ENCODE measurements at regions not wholly inside any gene's neighbourhood (a gene's known extent, or its start where the extent isn't known, plus 50 kb on each side); places are given as distances from the start of the nearest gene placed in this dataset.

DNA sequence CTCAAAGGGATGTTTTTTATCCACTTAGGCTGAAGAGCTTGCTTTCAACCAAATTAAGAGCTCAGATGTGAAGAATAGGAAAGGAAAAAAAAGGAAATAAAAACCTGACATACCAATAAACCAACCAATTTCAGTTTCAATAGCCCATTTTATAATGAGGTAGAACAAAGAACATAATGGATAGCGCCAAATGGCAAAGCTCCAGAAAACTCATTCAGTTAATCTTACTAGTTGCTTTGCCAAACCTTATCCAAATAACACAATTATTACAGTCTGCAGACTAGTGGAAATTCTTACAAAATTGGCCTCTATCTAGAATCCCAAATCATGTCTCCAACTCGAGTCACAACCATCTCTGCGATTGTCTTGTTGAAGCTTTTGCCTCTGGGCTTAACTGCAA lies 337.0 kb downstream of the CRPPA start:
- no peak for DNase-seq

DNA sequence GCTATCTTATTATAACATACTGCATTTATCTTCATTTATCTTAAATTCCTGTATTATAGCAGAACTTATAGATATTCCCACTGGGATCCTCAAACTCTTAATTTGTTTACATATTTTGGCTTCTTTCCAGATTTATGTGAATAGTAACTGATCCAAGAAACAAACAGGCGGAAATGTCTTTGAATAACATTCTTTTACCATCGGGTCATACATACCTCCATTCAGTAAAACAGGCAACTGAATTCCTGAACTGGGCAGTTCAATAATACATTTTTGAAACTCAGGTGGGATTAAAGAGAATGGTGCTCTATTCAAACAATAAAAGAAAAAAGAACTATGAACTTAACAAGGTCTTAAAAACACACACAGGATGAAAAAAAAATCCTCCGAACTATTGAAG lies 337.4 kb downstream of the CRPPA start:
- DNase-seq = no peak

DNA sequence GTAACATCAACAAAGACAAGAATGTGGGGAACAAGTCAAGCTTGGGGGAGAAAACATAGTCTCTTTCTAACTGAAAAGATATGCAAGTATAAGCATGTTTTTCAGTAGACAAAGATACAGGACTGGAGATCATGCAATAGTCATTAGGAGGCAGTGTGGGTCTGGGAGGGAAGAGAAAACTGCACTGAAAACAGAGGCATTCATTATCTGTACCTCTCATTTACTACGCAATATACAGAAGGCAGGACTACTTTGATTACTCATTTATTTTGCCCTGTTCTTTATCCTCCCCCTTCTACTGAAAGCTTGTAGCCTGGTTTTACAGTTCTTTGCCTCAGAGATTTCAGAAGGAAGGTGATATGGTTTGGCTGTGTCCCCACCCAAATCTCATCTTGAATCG lies 341.2 kb downstream of the CRPPA start:
- no peak for DNase-seq

DNA sequence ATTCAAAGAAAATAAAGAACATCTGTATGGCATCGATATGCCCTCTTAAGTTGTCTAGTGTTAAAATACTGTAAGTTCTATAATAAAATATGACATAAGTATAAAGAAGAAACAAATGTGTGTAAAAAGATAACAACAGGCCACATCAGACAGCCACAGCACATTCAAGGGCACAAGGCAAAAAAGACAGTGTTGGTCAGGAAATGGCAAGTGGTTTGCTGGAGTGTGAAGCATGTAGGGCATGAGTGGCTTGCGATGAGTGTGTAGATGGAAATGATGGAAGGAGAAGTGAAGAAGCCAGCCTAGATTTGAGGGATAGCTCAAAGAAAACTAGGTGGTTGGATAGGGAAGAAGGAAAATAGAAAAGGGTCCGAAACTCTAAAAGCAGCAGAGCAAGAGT lies 341.6 kb downstream of the CRPPA start:
- DNase-seq = no peak

DNA sequence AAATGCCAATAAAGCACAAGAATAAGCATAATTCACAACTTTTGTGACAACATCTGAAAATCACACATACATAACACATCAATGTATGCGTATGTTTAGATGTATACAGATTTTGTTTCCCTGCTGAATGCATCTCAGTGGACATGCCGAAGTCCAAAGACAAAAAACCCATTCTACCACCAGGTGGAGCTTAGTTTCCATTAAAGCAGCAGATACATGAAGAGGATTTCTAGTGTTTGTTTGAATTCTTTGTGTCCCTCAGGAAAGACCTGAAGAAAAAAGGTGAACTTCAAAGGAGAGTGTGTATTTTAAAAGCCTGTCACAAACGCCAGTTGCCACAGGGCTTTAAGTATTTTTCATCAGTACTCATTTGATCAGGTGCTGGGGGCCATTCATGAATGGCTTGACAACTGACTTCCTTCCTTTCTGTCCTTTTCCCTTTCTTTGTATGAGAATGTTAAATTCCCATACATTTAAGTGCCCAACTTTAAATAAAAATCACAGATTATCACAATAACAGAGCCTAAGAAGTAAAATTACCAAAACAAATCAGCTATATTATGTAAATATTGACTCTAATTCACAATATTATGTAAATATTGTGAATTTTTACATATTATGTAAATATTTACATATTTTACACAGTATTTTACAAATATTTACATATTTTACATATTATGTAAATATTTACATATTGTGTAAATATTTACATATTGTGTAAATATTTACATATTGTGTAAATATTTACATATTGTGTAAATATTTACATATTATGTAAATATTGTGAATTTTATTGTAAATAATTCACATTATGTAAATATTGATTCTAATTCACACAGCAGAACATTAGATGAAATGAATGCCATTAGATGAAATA lies 343.0 kb downstream of the CRPPA start:
- DNase-seq = peak; percentile 52

DNA sequence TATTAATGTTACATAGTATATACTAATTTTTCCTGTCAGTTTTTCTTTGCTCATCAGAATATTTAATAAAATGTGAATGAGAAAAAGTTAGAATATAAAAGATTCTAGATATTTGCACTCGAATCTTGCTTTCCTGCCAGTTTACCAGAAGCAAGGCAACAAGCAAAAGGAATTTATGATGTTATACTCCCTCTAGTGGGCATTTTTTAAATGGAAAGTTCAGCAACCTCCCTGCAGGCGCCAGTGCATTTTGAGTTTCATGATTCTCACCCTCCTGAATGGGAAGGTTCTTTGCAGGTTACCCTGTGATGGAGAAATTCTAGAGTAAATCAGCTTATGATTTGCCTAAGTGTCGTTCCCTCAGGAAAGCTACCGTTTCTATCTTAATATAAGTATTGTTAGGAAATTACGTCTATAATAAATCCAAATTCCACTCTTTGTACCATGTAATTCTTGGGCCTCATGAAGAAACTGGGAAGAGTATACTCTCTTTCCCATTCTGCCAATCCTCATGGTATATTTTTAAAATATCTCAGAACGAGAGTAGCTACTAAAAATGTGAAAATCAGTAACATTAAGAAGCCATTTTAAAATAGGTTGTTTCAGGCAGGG lies 350.0 kb downstream of the CRPPA start:
- peak; percentile 33 for DNase-seq

DNA sequence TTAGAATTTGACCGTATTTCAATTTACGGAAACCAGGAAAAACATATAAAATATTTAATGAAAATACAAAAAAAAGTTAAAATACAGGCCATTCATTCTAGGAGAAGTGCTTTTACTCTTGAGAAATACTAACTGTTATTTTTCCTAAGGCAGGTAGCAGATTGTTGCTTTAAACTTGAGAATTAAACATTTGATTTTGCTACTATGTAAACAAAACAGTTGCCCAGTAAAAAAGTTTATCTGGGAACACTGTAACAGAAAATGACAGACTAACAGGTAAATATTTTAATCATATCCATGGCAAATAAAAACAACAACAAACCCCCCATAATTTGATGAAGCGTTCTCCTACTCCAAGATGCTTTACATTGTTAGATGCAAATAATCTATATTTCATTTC lies 350.5 kb downstream of the CRPPA start:
- DNase-seq = no peak

DNA sequence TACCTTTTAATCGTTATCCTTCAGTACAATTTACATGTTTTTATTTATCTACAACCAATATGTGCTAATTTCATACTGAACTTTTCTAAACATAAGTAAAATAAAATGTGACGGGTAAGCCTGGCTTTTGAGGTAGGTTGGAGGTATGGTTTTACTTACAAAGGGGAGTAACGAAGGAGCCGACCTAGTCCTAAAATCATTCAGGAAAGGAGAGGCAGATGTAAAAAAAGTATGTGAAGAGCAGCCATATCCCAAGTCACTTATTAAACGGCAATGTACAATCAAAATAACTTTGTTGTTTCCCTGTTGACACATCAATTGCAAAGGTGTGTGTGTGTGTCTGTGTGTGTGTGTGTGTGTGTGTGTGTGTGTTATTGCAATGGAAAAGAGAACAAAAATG lies 351.3 kb downstream of the CRPPA start:
- DNase-seq = no peak

DNA sequence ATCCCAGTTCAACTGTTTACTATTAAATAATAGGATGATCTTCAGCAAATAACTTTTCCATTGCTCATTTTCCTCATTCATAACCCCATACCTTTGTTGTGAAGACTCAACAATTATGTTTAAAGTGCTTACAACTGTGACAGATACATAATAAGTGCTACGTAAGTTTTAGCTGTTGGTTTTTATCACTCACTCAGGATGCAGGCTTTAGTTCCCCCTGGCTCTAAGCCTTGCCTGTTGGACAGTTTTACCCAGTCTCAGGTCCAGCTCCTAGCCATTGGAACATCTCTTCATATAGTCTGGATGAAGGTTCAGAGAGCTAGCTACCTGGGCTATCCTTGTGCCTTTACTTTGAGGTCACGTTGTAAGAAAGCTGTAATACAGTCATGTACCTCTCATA lies 353.2 kb downstream of the CRPPA start:
- no peak for DNase-seq

DNA sequence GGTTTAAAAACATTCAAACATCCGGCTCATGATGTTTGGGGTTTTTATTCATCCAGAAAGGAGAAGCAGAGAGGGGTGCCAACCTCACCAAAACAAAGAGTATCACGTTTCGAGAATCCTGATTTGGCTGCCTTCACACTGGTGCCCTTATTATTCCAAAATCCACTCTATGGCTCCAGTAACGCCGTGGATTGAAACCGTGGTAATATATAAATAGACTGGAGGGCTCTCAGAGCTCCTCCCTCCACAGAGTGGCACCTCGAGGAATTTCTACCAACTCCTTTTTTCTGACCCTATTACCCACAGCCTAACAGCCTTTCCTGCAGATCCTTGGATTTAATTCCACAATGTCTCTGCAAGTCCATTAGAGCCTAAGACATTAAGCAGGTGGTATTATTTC lies 353.6 kb downstream of the CRPPA start:
- DNase-seq = no peak

DNA sequence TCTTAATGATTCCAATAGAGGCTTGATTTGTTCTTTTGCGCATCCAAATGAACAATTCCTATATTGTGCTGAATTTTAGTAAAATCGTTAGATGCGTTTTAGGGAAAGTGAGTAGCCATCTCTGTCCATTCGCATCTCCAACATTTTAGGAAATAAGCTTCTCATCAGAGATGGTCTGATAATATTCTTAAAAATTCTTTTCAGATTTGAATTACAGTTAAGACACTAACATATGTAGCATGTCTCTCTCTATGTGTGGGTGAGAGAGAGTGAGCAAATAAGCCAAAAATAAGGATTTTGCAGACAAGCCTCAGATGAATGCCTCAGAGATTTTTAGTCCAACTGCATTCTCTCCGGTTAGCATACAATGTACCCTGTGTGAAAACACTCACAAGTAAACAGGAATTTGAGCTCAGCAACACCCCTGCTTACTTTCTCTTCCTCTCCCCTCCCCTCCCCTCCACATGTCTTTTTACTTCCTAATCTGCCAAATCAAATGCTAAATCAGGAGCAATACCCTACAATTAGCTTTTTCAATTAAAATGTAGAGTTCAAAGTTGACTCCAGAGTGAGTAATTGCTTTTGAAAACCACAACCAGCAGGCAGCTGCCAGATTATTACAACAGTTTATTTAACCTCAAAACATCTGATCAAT lies 354.4 kb downstream of the CRPPA start:
- DNase-seq = no peak

DNA sequence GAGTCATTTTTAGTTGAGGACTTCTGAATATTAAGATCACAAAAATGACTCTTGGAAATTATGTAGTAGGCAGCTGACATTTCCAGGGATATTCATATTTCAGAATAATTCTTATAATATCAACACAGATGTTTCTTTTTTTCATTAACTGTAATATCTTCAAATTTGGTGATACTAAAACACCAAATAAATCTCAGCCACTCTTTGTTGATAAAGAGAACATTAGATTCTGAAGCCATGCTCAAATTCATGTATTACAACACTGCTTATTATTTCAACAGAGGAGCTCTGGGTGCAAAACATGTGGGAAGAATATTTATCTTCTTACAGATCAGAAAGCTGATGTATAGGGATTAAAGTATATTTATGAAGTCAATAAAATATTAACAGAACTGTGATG lies 355.4 kb downstream of the CRPPA start:
- no peak for DNase-seq

DNA sequence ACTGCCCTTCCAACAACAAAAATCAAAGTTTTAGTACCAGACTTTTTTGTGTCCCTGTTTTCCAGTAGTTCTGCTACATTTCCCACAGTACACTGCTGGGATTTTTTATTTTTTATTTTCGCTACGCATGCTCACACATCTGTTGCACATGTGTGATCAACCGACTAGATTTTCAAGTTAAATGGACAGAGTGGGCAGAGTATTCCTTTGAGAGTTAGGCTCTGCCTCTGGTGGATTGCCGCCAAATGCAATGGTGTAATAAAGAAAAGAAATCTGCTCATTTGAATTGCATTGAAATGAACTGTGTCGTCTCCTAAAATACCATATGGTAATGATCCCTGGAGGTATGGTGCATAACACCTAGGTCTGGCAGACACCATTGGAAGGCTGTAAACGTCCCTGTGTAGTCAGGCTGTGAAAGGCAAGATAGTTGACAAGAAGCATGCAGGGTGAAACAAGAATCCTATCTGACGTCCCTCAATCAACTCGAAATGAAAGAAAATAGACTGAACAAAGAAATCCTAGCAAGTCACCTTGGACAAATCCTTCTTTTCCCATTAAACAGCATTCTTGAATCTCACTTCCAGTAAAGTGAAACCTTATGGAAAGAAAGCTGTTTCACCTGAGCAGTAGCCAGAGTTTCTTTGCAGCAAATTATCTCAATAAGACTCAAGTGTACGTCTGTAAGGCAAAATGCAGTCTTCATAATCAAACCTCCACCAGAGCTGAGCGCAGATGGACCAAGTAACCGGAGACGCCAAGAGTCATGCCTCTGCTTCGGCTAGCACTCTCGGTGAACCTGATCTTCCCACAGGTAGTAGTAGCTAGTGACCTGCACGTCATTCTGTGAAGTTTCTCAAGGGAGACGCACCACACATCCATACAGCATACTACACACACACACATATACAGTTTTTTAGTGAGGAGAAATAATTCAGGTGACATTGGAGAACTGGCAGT lies 357.3 kb downstream of the CRPPA start:
- DNase-seq = no peak

DNA sequence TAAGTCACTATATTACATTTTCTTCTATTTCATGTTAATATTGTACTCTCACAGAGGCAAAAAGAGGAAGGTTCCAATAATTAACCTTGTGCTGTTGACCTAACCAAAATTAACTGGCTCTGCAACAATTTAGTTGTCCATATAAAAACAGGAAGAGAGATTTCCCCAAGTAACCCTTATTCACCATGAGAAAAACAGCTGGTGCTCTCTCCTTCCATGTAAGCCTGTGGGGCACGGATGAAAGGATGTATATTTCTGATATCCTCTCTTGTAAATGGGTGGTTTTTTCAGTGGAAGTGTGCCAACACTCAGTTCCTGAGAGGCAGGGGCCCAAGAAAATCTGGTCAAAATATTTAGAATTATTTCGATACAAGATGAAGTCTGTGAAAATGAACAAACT lies 358.1 kb downstream of the CRPPA start:
- DNase-seq = no peak

DNA sequence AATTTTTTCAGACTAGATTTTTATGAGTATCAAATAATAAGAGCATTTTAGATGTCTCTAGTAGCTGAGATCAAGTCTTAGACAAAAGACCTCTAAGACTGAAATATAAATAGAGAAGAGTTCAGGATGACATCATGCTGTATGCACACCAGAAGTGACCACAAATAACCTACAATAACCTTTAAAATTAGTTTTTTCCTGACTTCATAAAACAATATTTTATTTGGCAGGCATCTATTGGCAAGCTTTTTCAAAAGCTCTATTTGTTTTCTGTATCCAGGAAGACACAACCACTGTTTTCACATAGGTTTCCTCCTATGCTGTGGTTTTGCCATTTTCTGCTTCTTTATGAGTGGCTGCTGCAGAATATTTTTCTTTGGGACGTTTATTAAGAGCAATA lies 359.1 kb downstream of the CRPPA start:
- DNase-seq = no peak

DNA sequence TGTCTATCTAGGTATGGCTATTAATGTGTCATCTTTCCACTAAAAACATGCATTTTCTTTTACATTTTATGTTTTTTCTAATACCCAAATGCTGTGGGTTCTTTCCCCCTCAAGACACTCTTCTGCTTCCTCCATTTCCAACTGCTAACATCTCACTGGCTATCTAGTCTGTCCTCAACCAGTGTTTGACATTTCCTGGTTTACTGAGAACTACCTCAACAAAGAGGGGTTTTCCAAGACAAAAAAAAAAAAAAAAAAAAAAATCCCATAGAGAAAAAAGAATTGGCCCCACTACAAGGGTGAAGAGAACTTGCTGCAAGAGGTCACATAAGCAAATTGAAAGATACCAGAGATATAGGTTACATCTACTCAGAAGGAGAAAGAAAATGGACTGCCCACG lies 359.7 kb downstream of the CRPPA start:
- DNase-seq = no peak

DNA sequence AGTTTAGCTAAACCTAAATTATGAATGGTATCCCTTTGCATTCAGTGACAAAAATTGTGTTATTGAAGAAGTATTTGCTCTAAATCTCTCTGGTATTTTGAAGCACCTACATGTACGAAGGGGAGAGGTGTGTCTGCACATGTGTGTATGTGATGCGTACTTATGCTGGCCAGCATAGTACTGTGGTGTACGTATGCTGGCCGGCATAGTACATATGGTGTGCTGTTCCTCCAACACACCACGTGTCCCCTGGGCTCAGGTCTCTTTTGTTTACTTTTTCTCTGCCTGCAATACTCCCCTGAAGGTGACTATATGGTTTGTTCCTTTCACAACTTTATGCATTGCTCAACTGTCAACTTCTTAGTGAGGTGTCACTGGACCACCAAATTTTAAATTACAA lies 360.3 kb downstream of the CRPPA start:
- no peak for DNase-seq

DNA sequence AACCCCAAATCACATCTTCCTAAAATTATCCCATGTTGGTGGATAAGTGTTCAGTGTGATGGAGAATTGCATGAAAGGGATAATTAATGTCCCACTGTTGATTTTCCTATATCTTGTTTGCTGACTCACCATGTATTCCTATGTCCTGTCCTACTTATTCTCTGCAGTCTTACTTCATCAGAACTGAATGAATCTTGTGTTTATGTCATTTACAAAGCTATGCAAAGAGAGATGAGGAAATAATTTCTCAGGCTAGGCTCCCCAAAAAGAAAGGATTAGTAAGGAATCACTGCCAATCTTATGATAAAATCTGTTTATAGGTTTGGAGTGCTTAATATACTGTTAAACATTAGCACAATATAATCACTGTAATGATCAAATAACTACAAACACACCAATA lies 360.8 kb downstream of the CRPPA start:
- DNase-seq = no peak

DNA sequence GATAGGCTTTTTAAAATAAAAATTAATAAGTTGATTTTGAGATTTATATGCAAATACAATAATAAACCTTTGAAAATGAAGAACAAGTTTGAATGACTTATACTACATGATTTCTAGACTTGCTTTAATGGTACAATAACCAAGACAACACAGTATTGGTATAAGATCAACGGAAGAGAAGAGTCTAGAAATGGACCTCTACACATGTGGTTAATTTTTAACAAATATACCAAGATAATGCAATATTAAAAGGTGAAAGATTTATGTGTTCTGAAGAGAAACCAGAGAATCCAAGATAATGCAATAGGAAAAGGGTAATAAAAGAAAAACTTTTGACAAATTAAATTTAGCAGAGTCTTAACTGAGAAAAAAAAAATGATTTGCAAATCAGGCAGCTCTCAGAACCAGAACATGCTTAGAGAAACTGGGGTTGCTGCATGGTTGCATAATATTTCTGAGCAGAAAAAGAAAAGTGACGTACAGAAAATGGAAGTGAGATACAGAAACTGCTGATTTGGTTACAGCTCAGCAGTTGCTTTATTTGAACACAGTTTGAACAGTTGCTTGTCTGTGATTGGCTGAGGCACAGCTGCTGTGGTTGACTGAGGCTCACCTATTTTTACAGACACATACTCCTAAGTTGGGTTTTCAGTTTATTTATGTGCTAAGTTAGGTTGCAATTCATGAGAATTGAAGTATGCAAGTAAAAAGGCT lies 365.9 kb downstream of the CRPPA start:
- DNase-seq = no peak

DNA sequence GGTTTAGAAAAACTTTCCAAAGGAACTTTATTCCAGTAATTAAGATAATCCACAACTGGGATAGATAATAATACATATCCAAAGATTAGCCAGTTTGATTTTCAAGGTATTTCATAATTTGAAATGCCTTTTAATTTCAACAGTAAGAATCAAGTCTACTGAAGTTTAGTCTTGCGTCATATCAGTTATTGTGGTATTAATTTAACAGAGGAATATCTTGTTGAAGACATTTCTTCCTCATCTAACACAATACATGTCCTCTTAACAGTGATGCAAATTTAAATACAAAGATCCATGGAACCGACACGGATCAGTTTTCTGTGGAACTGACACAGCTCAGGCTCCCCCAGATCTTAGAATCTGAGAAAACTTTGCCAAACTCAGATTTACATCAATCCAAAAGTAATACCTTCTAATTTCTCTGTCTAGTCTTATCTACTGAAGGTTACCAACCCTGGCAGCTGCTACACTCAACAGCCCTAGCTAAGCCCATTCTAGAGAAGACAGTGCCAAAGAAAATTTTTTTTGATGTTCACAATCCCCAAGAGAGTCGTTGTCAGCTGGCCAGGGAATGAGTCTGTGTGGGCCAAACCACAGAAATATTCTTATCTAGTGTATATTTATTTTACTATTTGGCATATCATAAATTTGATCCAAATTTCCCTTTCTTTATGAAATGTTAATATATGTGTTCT lies 365.2 kb upstream of the MEOX2 start:
- no peak for DNase-seq

DNA sequence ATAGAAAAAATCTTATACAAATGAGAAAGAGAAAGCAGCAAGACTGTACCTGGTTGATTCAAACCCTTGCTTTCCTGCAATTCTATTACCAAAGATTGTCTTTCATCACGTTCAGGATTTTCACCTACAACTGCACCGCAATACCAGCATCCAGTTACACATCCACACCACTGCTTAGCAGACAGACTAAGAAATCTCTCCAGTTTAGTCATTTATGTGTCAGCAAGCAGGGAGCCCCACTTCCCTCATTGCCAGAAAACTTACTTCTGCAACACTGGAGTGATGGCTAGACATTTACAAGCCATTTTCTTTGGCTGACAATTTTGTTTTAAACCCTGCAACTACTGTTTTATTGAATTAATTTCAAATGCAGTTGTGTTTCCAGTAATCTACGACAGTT lies 359.6 kb upstream of the MEOX2 start:
- DNase-seq = no peak

DNA sequence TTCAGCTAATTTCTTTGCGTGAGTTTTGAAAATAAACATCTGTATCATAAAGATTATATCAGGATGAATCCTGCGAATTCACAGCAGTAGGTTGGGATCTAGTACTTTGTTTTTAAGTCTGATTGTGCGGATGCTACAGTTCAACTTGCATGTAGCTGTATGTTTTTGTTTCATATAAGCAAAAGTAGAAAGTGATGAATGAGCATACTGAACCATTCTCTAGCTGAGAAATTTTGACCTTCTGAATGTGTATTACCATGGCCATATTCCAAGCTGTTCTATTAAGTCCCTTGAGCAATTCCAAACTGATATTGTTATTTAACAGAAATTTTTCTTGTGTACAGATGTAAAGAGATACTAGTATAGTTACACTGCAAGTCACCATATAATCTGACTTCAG lies 358.8 kb upstream of the MEOX2 start:
- DNase-seq = no peak
